GM21390 (cell line): ENCODE measurements at regions not wholly inside any gene's neighbourhood (a gene's known extent, or its start where the extent isn't known, plus 50 kb on each side); places are given as distances from the start of the nearest gene placed in this dataset.

Experiments
- ATAC-seq: cut with Tn5 transposase; IDR thresholded peaks from one replicate; pipeline ENCODE4 v1.9.1; 2021; ENCODE audit not compliant: unreplicated experiment

DNA sequence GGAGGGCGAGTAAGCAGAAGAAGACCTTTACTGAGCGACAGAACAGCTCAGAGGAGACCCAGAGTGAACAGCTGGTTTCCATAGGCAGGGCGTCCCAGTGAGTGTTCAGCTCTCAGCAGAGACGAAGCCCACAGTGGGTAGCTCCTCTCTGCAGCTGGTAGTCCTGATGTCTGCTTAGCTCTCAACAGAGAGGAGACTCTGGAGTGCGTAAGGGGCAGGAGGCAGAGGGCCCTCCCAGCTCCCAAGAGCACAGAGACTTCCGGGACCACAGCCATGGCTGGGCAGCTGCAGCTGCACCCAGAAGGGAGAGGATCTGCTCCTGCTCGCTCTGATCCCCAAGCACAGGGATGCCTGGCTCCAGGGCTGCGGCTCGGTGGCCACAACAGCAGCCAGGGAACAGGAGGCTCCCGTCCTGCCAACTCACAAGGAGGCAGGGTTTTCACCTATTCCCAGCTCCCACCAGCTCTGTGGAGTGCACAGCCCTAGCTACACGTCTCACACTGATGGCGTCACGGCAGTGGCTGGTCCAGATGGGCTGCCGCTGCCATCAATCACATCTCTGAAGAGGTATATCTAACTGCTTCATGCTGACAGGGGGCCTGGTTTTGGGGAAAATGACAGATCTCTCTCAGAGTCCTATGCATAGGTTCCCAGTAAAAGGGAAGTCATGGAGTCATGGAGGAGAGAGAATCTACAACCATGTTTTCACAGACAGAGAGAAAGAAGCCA, 2660.1 kb upstream of the PCDH20 start:
- no peak for ATAC-seq

DNA sequence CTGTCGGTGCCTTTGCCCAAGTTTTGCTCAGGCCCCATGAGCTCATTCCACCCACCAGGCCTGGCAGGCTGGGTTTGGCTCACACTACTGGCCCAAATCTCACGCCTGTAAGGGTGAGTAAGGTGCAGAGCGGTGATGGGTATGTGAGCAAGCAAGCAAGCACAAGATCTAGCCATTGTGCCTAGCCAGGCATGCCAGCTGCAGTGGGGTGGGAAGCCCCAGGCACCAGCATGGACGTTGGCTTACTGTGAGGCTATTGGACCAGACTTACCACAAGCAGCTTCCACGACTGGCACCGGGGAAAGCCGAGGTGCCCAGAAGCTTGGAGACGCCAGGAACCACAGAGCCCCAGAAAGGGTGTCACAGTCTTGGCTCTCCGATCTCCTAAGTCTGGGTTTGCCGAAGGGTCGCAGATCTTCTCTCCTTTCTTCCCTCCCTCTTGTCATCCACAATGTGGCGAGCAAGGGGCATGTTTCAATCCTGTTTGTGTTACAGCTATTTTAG, 2659.4 kb upstream of the PCDH20 start:
- no peak for ATAC-seq

DNA sequence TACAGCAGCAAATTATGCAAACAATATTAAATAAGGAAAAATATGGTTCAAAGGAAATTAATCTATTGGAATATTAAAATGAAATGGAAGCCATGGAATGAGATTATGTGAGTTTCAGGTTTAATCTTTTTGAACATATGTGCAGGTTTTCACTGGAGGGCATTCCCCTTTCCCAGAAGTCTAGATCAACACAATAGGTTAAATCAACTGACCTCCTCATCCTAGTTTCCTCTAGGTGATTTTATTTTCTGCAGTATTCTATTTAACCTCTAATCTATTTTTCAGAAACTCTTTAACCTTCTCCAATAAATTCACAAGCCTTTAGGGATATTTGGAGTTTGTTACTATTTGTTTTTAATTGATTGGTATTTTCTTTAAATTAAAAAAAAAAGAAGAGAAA, 2657.6 kb upstream of the PCDH20 start:
- ATAC-seq: no peak

DNA sequence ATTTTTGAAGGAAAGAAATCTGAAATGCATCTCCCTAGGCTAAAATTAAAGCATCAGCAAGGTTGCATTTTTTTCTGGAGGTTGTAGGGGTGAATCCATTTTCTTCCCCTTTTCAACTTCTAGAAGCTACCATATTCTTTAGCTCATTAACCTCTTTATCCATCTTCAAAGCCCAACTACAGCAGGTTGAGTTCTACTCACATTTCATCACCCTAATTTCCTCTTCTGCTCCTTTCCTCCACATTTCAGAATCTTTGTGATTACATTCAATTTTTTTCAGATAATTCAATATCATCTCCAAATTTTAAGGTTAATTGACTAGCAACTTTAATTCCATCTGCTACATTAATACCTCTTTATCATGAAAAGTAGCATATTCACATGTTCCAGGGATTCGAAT, 2655.7 kb upstream of the PCDH20 start:
- no peak for ATAC-seq

DNA sequence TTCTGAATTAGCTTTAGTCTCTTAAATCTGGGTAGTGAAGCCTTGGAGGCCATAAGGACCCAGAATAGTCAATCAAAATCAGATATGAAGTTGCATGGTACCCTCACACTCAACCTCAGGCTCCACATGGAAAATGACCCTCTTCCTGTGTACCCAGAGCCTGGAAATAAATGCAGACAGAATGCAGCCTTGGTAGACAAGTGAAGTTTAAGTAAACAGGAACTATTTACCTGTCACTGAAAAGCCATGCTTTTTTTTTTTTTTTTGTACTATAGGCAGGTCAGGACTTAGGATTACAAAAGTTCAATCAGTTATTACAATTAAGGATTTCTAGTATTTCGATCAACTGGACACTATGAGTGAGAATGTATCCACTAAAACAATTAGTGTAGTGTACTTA, 2654.2 kb upstream of the PCDH20 start:
- no peak for ATAC-seq

DNA sequence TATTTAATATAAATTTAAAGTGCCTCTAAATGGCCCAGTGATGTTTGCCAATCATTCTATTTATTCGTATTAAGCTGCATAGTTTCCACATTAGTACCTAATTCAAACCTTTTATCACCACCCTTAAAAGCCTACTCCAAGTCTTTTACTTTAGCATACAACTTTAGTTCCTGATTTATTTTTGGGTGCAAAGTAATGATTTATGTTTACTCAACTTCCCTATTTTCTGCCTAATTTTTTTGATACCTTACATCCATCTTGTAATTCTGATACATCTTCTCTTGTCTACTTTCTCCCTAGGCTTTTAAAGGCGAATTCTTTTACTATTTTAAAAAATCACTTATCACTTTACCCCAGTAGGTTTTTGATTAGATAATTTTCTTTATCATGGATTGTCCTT, 2651.1 kb upstream of the PCDH20 start:
- ATAC-seq: no peak

DNA sequence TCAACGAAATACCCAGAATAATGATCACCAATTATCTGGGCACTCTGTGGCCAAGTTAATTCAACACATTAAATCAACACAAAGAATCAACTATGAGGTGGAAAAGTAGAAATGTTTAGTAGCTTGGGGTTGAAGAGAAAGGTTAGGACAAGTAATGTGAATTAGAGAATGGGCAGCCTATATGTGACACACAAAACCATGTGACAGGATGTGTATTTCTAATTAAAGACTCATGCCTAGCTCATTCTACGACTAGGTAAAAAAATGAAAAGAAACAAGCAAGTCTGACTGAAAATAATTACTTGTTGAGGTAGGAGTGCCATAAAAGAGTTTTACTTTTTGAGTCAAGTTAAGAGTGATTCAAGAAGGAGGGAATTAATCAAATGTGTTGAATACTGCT, 2646.0 kb upstream of the PCDH20 start:
- no peak for ATAC-seq

DNA sequence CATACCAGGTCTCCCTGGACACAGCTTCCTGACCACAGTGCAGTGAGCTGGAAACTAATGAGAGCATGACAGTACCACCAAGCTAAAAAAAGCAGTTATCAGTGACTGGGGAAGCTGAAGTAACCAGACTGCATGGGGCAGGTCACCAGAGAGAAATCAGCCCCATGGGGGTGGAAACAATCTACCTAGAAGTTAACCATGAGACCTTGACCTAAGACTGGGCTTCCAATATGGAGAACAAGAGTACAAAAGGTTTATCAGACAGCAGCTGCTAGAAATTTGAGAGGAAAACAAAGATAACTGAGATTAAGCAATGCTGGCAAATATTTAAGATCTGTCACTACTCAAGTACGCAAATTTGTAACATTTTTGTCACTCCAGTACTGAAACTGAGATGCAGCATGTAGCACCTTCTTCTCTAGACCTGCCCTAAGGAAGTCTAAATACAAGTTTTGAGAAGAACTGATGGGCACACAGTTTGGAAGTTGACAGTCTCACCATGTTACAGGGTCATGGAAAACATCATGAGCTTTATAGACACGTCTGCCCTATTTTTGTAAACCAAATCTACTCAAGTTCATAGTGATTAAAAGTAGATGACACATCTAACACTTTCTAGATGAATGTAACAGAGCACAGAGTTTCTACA, 2641.8 kb upstream of the PCDH20 start:
- no peak for ATAC-seq

DNA sequence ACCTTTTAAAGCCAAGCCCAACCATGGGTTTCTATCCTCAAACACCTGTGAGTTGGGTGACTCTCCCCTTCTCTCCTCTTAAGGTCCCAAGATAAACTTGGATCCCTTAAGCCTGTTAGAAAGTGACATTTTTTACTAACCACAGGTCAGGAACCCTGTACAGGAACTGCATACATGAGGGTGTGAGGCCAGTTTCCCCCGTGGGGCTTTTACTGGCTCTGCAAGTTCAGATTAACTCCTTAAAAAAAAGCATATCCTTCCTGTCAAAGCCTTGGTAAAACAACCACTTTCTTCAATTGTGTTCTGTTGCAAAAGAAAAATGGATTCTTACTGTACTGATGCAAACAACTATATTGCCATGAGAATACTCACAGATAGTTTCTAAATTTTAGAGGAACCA, 2638.7 kb upstream of the PCDH20 start:
- no peak for ATAC-seq

DNA sequence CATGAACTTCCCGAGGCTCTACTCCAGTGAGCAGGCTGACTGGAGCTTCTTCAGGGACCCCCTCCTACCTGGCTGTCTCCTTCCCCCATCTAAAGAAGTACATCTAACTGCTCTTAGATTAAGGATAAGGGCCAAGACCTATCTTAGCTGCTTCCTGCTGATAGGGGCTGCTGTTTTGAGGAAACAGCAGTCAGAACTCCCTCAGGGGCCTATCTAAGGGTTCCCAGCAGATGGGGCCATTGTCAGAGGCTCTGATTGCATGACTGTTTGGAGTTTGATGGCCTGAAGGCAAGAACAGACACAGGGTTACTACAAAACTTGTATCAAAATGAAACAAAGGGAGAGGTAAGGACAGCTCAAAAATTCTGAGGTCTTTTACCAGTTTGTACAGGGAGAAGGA, 2636.9 kb upstream of the PCDH20 start:
- ATAC-seq: no peak

DNA sequence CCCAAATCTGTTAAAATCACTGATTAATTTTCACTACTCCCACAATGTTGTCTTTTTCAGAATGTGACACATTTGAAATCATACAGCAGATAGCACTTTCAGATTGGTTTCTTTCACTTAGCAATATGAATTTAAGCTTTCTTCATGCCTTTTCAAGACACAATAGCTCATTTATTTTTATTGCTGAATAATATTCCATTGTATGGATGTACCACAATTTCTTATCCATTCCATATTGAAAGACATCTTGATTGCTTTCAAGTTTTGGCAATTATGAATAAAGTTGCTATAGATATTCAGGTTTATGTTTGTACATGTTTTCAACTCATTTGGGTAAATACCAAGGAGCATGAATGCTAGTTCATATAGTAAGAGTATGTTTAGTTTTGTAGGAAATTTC, 2635.6 kb upstream of the PCDH20 start:
- no peak for ATAC-seq

DNA sequence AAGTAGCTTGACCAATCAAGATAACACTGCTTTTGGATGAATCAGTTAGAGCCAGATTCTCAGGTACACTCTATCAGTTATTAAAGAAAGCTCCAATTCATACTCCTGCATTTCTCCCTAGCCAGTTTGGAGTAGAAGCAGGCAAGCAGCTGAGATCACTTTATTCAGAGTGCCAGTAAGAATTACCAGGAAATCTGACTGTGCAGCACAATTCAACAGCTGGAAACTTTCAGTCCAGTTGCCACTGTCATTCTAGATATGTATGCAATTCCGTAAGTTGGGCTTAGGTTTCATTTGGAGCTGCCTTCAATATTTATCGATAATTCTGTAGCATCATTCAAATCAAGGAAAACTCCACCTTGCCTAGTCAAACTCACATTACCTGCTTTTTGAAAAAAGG, 2625.6 kb upstream of the PCDH20 start:
- no peak for ATAC-seq

DNA sequence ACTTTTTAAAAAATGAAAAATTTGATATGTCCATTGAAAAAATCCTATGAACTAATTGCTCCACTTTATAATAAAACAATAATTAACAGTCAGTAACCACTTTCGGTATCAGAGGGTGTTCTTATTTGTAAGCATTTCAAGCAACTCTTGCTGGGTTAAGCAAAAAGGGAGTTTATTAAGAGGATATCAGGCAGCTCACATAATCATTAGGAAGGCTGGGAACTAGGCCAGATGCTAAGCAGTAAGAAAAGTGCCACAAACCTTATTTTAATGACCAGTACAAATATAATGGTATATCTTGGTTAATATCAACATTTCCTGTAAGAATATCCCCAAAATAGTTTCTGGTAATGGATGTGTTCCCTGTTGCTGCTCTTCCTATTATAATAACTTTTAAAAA, 2618.3 kb upstream of the PCDH20 start:
- no peak for ATAC-seq

DNA sequence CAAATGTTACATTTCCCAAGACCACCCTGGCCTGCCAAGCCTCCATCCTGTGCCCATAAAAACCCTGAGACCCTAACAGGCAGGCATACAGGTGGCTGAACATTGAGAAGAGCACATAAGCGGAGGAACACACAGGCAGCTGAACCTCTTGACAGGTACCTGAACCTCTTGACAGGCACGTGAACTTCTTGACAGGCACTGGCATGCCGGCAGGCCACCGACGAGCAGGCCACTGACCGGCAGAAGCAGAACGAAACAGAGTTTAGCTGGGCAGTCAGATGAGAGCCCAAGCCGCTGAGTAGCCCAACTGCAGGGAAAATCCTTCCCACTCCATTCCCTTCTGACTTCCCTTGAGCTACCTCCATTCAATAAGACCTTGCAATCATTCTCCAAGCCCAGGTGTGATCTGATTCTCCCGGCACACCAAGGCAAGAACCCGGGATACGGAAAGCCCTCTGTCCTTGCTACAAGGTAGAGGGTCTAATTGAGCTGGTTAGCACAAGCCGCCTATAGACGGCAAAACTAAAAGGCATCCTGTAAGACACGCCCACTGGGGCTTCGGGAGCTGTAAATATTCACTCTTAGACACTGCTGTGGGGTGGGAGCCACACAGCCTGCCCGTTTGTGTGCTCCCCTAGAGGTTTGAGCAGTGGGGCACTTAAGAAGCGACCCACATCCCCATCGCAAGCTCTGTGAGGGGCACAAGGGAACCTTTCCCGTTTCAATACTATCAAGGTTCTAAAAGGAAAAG, 2613.9 kb upstream of the PCDH20 start:
- ATAC-seq: no peak

DNA sequence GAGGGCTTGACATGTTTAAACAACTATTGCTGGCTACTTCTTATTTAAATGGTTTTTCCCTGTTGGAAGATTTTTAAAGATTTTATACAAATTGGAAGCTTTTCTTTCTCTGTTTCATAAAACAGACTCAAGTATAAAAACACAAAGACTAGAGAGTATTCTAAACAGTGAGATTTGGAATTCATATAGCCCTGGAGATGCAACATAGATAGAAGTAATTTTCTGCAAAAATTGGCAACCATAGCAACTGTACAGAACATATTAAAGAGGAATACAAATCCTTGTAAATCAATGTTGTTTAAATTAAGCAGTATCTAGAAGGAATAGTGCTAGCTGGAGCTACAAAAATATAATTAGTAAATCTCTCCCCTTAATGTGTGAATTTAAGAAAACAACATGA, 2612.9 kb upstream of the PCDH20 start:
- no peak for ATAC-seq

DNA sequence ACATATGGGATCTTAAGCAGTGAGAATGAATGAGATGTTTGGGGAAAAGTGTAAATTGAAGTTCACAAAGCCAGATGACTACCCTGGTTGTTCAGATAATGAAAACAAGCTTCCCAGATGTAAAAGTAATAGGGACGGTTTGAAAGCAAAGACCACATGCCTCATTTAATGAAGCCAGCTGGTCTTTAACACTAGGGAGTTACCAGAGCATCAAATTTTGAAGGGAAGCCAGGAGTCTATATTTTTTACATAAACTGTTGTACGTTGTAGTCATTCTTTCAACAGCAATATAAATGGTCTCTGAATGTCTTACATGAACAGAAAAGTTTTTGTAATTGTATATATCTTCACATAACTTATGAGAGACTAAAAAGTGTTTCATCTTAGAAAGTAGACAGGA, 2604.5 kb upstream of the PCDH20 start:
- no peak for ATAC-seq

DNA sequence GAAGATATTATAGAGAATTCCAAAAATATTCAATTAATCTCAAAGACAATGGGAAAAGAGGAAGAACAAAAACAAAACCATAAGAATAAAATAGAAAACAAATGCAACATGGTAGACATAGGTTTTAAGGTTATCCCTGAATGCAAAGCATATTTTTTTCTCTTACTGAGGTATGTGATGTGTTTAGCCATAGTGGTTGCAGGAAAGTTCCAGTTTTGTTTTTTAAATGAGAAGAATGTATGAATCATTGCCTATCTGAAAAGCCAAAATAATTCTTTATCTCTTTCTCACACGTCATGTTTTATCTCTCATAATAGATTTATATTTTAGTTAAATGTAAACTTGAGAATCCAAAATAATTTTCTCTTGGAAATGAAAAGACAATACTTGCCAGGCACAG, 2591.7 kb upstream of the PCDH20 start:
- no peak for ATAC-seq

DNA sequence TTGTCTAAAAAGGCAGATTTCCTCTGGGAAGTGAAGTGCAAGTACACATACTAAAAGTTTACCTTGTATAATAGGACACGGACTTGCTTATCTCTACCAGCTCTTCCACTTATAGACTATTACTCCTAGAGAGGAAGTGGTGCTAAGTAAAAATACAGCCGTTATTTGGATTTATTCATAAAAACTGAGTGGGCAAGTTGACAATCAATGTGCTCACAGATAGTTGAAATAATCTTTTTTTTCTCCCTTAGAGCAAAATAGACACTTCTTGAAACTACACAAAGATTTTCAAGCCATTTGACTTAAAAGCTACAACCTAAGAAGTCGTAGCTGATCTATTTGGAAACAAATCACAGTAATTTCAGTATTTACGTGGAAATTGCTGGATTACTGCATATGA, 2584.7 kb upstream of the PCDH20 start:
- ATAC-seq: no peak

DNA sequence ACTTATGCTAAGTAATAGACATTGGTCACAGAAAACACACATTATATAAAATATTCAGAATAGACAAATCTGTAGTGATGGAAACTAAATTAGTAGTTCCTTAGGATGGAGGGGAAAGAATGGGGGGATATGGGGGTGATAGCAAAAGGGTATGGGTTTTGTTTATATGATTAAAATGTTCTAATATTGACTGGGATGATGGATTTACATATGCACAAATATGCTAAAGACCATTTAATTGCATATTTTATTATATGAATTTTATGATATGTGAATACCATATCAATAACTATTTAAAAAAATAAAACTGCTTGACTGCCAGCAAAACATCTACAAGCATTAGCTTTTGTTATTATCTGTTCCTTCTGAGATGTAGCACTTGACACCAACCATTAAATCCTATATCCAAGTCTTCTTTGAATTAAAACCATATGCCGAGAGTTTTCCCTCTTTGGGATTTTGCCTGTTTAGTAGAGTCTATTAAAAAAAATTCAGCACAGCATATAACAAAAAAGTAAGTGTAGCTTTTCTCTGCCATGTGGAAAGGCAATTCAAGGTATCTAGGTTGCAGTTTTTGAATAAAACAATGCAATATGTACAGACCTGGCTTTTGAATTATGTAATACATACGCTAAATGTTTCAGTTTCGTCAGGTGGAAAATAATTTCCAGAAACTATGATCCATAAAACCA, 2584.1 kb upstream of the PCDH20 start:
- no peak for ATAC-seq

DNA sequence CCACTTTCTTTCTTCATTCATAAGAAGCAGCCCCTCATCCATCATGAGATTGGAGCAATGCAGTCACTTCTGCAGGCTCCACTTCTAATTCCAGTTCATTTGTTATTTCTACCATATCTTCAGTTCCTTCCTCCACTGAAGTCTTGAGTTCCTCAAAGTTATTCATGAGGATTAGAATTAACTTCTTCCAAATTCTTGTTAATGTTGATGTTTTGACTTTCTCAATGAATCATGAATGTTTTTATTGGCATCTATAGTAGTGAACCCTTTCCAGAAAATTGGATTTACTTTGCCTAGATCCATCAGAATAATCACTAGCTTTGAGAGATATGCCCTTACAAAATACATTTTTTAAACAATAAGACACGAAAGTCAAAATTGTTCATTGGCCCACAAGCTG, 2567.7 kb upstream of the PCDH20 start:
- no peak for ATAC-seq

DNA sequence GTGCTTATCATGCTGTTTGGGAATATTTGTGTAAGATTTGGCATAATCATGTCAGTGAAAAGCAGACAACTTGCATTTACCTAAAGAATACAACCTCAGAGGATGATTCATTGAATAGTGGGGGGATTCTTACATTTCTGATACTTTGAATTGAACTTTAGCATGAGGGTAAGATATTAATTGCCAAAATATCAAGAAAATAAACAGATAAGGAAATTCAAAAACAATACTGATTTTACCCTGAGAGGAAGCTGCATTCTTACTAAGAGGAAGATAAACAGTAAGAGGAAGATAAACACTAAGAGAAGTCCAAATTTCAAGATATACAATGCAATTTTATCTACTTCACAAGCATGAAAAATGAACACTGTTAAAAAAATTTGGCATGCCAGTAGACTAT, 2564.3 kb upstream of the PCDH20 start:
- no peak for ATAC-seq

DNA sequence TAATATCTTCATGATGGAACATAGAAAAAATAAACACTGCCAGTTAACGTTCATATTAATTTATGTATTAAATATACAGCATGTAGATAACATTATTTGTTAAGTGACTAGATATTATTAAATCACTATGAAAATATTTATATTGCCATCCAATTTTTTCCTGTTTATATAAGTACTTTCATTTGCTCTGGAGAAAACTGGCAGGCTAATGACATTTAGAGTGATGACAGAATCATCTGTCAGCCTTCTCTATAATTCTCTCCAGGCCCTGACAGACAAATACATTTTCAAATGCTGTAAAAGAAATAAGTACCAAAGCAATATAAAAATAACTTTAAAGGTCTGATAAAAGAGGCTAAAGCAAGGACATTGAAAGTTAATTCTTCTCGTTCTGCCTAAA, 2556.7 kb upstream of the PCDH20 start:
- no peak for ATAC-seq
